Stomach (tissue), 8 donors: ENCODE measurements at regions not wholly inside any gene's neighbourhood (a gene's known extent, or its start where the extent isn't known, plus 50 kb on each side); places are given as distances from the start of the nearest gene placed in this dataset.

Experiments used
- DNase-seq, 2 donors: peaks; one replicate each; pipeline versions ENCODE4 v3.0.0 to v3.0.0-alpha.2; 2013 to 2019
- H3K27ac ChIP-seq, 5 donors: fragments of 200-600 bp in 4 of 5; sonication (generic) in 4 of 5; one replicate each; pipeline ENCODE4 v1.5.1; 2013 to 2019; ENCODE audit warnings: mild to moderate bottlenecking in 1 of 5, moderate library complexity in 1 of 5
- H3K27me3 ChIP-seq, 3 donors: fragments of 200-600 bp; sonication (generic); one replicate each; pipeline ENCODE4 v1.5.1; 2017 to 2019; ENCODE audit warnings: mixed run types in 1 of 3
- H3K36me3 ChIP-seq, 4 donors: fragments of 200-600 bp; sonication (generic); 1 replicate in 3 of 4; 2 replicates in 1 of 4; pipeline ENCODE4 v1.5.1; 2016 to 2019
- H3K4me1 ChIP-seq, 4 donors: fragments of 200-600 bp; sonication (generic); one replicate each; pipeline ENCODE4 v1.5.1; 2016 to 2019
- H3K4me3 ChIP-seq, 4 donors: fragments of 200-600 bp; sonication (generic) in 3 of 4; one replicate each; pipeline ENCODE4 v1.5.1; 2016 to 2019; ENCODE audit warnings: mild to moderate bottlenecking in 1 of 4
- H3K9me3 ChIP-seq, 4 donors: fragments of 200-600 bp; sonication (generic); one replicate each; pipeline ENCODE4 v1.5.1; 2016 to 2019
- EP300 ChIP-seq: sonication (generic); formaldehyde crosslinking; IDR thresholded peaks from one replicate; pipeline ENCODE4 v1.6.1; 2017; ENCODE audit warnings: antibody characterized with exemption
- POLR2A ChIP-seq, 4 donors: fragments of 450-650 bp; IDR thresholded peaks; one replicate each; pipeline ENCODE4 v1.6.1; 2016; ENCODE audit warnings: antibody characterized with exemption in 4 of 4, control low read depth in 2 of 4, mild to moderate bottlenecking in 1 of 4, moderate library complexity in 1 of 4
- POLR2AphosphoS5 ChIP-seq, 3 donors: sonication (generic); formaldehyde crosslinking; IDR thresholded peaks; one replicate each; pipeline ENCODE4 v1.6.1; 2016; ENCODE audit warnings: antibody characterized with exemption in 3 of 3
- WGBS, 5 donors: extraction: QIAGEN DNeasy Blood & Tissue Kit in 3 of 5; methylation state at CpG; one replicate each; pipeline versions ENCODE4 v1.1.5 to v1.1.7; 2013 to 2018; 5-methylcytosine and 5-hydroxymethylcytosine counted together
- intact Hi-C: fragments of 100-400 bp; cut with DNase I; formaldehyde crosslinking; loops from one replicate; pipeline ENCODE4 v1.15.1; 2023; ENCODE audit warnings: low total_unique reads
- TF ChIP-seq, protein P1 (sequence below), 7 experiments: fragments of 450-650 bp in 4 of 7; fragments of 200-600 bp in 3 of 7; sonication (generic) in 3 of 7; IDR thresholded peaks; one replicate each; pipeline ENCODE4 v1.5.1; 2016 to 2019; ENCODE audit warnings: antibody characterized with exemption in 7 of 7, control low read depth in 2 of 7, mild to moderate bottlenecking in 1 of 7
- donor health status: healthy with polysubstance abuse.
- donor health status: Bipolar disorder and iron deficiency.
- donor health status: healthy.

GRCh38 chr9:26394025-26394424 is 498.6 kb downstream of the CAAP1 start:
- Histone ChIP-seq H3K4me3 (no peak overlapping the region), H3K4me1 (no peaks in the 10 kb centered on the region), H3K27me3 (no peaks in the 10 kb centered on the region), H3K9me3 (peaks cover 0 to 31% (median 24%) of the 10 kb centered on the region in 4 donors), H3K27ac (no peak overlapping the region), H3K36me3 (no peaks in the 10 kb centered on the region)
- intact Hi-C loops = no loop called here
- DNase-seq = no peak
- 88 to 100% (median 91%) methylated on average over 1 of the region's 1 CpG for whole genome bisulfite sequencing, 5 donors
- TF ChIP-seq POLR2A (IDR thresholded peaks at IDR 0.05) (no peak), EP300 (no peak), POLR2AphosphoS5 (IDR thresholded peaks at IDR 0.05) (no peak)
- TF ChIP-seq, protein P1, sequence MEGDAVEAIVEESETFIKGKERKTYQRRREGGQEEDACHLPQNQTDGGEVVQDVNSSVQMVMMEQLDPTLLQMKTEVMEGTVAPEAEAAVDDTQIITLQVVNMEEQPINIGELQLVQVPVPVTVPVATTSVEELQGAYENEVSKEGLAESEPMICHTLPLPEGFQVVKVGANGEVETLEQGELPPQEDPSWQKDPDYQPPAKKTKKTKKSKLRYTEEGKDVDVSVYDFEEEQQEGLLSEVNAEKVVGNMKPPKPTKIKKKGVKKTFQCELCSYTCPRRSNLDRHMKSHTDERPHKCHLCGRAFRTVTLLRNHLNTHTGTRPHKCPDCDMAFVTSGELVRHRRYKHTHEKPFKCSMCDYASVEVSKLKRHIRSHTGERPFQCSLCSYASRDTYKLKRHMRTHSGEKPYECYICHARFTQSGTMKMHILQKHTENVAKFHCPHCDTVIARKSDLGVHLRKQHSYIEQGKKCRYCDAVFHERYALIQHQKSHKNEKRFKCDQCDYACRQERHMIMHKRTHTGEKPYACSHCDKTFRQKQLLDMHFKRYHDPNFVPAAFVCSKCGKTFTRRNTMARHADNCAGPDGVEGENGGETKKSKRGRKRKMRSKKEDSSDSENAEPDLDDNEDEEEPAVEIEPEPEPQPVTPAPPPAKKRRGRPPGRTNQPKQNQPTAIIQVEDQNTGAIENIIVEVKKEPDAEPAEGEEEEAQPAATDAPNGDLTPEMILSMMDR (IDR thresholded peaks at IDR 0.05) = no peak

DNA sequence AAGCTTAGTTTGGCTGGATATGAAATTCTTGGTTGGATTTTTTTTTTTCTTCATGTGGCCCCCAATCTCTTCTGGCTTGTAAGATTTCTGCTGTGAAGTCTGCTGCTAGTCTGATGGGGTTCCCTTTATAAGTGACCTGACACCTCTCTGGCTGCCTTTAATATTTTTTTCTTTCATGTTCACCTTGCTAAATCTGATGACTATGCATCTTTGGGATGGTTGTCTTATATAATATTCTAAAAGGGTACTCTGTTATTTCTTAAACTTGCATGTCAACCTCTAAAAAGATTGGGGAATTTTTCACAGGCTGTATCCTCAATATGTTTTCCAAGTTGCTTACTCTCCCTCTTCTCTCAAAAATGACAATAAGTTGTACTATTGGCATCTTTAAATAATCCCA is 500.0 kb downstream of the CAAP1 start:
- TF ChIP-seq POLR2A (IDR thresholded peaks at IDR 0.05) = no peak
- intact Hi-C loops = no loop called here

GRCh38 chr9:26391036-26391435 is 501.6 kb downstream of the CAAP1 start:
- no peaks in the 10 kb centered on the region for H3K36me3 ChIP-seq
- no peaks in the 10 kb centered on the region for H3K27me3 ChIP-seq
- H3K9me3 ChIP-seq = peaks cover 0 to 37% (median 28%) of the 10 kb centered on the region in 4 donors
- intact Hi-C loops = no loop called here
- DNase-seq = no peak
- no peak for TF ChIP-seq POLR2A (IDR thresholded peaks at IDR 0.05)
- TF ChIP-seq, protein P1 (IDR thresholded peaks at IDR 0.05) = no peak
- H3K4me3 ChIP-seq = no peak overlapping the region
- H3K27ac ChIP-seq = no peak overlapping the region
- 62 to 73% (median 71%) methylated on average over 4 of the region's 4 CpGs for WGBS, 5 donors
- H3K4me1 ChIP-seq = no peaks in the 10 kb centered on the region

More for the DNA sequence above, 500.0 kb downstream of the CAAP1 start:
- no peaks in the 10 kb centered on the region for H3K36me3 ChIP-seq
- H3K9me3 ChIP-seq = peaks cover 0 to 37% (median 28%) of the 10 kb centered on the region in 4 donors
- no peaks in the 10 kb centered on the region for H3K4me1 ChIP-seq
- H3K27ac ChIP-seq = no peak overlapping the region
- H3K4me3 ChIP-seq = no peak overlapping the region
- DNase-seq = no peak
- H3K27me3 ChIP-seq = no peaks in the 10 kb centered on the region

- H3K36me3 ChIP-seq = no peaks in the 10 kb centered on the region
- DNase-seq = no peak
- no peak for TF ChIP-seq EP300
- no peak for TF ChIP-seq POLR2AphosphoS5 (IDR thresholded peaks at IDR 0.05)
- TF ChIP-seq, protein P1 (IDR thresholded peaks at IDR 0.05) = no peak
- no peak for TF ChIP-seq POLR2A (IDR thresholded peaks at IDR 0.05)
- no peaks in the 10 kb centered on the region for H3K4me1 ChIP-seq
- H3K9me3 ChIP-seq = peaks cover 0 to 8% (median 2%) of the 10 kb centered on the region in 4 donors
- 72 to 95% (median 86%) methylated on average over 2 of the region's 2 CpGs for WGBS, 5 donors
- intact Hi-C loops = no loop called here
- no peak overlapping the region for H3K27ac ChIP-seq
- no peak overlapping the region for H3K4me3 ChIP-seq
- no peaks in the 10 kb centered on the region for H3K27me3 ChIP-seq
Measured at GRCh38 chr9:26375448-26375847, 517.2 kb downstream of the CAAP1 start.

GRCh38 chr9:26373616-26374015 is 519.0 kb downstream of the CAAP1 start:
- TF ChIP-seq EP300 (no peak), POLR2AphosphoS5 (IDR thresholded peaks at IDR 0.05) (no peak), POLR2A (IDR thresholded peaks at IDR 0.05) (no peak)
- TF ChIP-seq, protein P1 (IDR thresholded peaks at IDR 0.05) = no peak
- intact Hi-C loops = no loop called here
- no peak overlapping the region for H3K27ac ChIP-seq
- H3K4me3 ChIP-seq = no peak overlapping the region
- no peaks in the 10 kb centered on the region for H3K27me3 ChIP-seq
- peaks cover 0 to 8% (median 2%) of the 10 kb centered on the region in 4 donors for H3K9me3 ChIP-seq
- 82 to 98% (median 93%) methylated on average over 2 of the region's 2 CpGs for WGBS, 5 donors
- no peaks in the 10 kb centered on the region for H3K36me3 ChIP-seq
- H3K4me1 ChIP-seq = no peaks in the 10 kb centered on the region
- no peak for DNase-seq
